Uterus (tissue), 3 donors: ENCODE measurements at regions not wholly inside any gene's neighbourhood (a gene's known extent, or its start where the extent isn't known, plus 50 kb on each side); places are given as distances from the start of the nearest gene placed in this dataset.

Source experiments
- DNase-seq, 2 donors: peaks; one replicate each; pipeline ENCODE4 v3.0.0-alpha.2; 2019 to 2020
- H3K27ac ChIP-seq, 2 donors: fragments of 200-600 bp; sonication (generic); 1 replicate in 1 of 2; 2 replicates in 1 of 2; pipeline ENCODE4 v1.5.1; 2016 to 2018
- H3K27me3 ChIP-seq, 2 donors: fragments of 200-600 bp; sonication (generic); one replicate each; pipeline ENCODE4 v1.5.1; 2018 to 2019; ENCODE audit warnings: control low read depth in 1 of 2
- H3K36me3 ChIP-seq, 2 donors: fragments of 200-600 bp; sonication (generic); one replicate each; pipeline ENCODE4 v1.5.1; 2019; ENCODE audit warnings: control low read depth in 1 of 2
- H3K4me1 ChIP-seq, 2 donors: fragments of 200-600 bp; sonication (generic); one replicate each; pipeline ENCODE4 v1.5.1; 2018 to 2019; ENCODE audit warnings: control low read depth in 1 of 2
- H3K4me3 ChIP-seq, 2 donors: fragments of 200-600 bp; sonication (generic); 1 replicate in 1 of 2; 2 replicates in 1 of 2; pipeline ENCODE4 v1.5.1; 2018 to 2019; ENCODE audit warnings: mild to moderate bottlenecking in 1 of 2
- H3K9me3 ChIP-seq, 2 donors: fragments of 200-600 bp; sonication (generic); one replicate each; pipeline ENCODE4 v1.5.1; 2019; ENCODE audit warnings: control low read depth in 1 of 2
- POLR2A ChIP-seq, 2 donors: fragments of 450-650 bp; IDR thresholded peaks; one replicate each; pipeline ENCODE4 v1.6.1; 2016; ENCODE audit warnings: antibody characterized with exemption in 2 of 2, mild to moderate bottlenecking in 1 of 2, moderate library complexity in 1 of 2
- intact Hi-C: fragments of 100-400 bp; cut with DNase I; formaldehyde crosslinking; loops from one replicate; pipeline ENCODE4 v1.15.1; 2023; ENCODE audit warnings: low total_unique reads
- TF ChIP-seq, protein P1 (sequence below), 4 experiments: fragments of 200-600 bp in 2 of 4; fragments of 450-650 bp in 2 of 4; sonication (generic) in 2 of 4; IDR thresholded peaks; one replicate each; pipeline ENCODE4 v1.5.1; 2016 to 2019; ENCODE audit warnings: antibody characterized with exemption in 4 of 4, mild to moderate bottlenecking in 2 of 4, moderate library complexity in 1 of 4
- donor health status: DM: yes; HTN: yes; CAD: no.

DNA sequence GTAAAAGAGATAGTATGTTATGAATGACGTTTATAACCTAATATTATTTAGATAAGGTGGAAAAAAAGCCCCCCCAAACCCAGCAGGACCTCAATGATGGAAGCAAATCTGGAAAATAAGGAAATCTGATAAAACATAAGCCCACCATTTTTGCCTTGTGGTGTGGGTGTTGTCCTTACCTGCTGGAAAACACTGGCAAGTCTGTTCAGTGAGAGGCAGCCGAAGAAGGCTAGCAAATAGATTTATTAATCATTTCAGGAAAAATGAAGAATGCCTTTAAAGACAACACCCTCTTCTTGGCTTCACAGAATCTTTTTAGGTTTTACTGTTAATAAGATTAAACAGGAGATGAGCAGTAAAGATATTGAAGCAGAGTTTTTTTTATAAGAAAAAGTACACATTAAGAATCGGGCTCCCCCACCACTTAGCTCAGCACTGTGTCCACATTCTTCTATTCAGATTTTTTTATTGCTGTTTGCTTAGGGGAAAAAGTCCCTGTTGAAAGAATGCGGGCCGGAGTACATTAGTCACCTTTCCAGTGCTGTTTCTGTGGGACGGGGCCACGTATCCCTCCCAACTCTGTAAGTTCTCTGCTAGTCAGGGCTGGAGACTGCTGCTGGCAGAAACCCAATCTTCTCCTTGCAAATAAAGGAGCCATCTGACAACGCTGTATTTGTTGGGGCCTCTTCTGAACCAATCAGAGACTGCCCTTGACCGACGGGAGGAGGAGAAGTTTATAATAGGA lies 104.1 kb downstream of the EVX1 start:
- H3K4me1 ChIP-seq, result no peaks in the 10 kb centered on the region
- TF ChIP-seq, protein P1, sequence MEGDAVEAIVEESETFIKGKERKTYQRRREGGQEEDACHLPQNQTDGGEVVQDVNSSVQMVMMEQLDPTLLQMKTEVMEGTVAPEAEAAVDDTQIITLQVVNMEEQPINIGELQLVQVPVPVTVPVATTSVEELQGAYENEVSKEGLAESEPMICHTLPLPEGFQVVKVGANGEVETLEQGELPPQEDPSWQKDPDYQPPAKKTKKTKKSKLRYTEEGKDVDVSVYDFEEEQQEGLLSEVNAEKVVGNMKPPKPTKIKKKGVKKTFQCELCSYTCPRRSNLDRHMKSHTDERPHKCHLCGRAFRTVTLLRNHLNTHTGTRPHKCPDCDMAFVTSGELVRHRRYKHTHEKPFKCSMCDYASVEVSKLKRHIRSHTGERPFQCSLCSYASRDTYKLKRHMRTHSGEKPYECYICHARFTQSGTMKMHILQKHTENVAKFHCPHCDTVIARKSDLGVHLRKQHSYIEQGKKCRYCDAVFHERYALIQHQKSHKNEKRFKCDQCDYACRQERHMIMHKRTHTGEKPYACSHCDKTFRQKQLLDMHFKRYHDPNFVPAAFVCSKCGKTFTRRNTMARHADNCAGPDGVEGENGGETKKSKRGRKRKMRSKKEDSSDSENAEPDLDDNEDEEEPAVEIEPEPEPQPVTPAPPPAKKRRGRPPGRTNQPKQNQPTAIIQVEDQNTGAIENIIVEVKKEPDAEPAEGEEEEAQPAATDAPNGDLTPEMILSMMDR (IDR thresholded peaks at IDR 0.05), result no peak
- TF ChIP-seq POLR2A (IDR thresholded peaks at IDR 0.05), result no peak
- peak; percentile 70 to 71 for DNase-seq
- peak overlapping the region; percentile 29 to 52 for H3K27ac ChIP-seq
- no peaks in the 10 kb centered on the region for H3K9me3 ChIP-seq
- H3K4me3 ChIP-seq, result no peak overlapping the region
- H3K36me3 ChIP-seq, result no peaks in the 10 kb centered on the region
- no peaks in the 10 kb centered on the region for H3K27me3 ChIP-seq
- intact Hi-C loops, result no loop called here

DNA sequence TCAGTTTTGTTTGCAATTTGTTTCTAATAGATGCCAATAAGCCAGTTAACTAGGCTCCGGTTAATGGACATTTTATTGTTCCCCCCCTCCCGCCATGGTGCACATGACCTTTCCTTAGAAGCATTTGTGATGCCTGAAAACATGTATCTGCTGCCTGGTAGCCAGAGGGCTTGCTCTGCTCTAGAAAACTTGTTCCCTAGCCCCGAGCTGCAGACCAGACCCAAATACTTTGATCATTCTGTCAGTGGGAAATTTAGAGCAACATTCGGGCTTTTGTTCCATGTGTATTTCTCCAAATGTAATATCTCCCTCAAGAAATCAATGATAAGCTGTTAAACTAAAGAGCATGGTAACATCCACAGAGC lies 104.7 kb downstream of the EVX1 start:
- no peak for DNase-seq
- no peak for TF ChIP-seq POLR2A (IDR thresholded peaks at IDR 0.05)
- TF ChIP-seq, protein P1 (IDR thresholded peaks at IDR 0.05), result no peak
- no peaks in the 10 kb centered on the region for H3K4me1 ChIP-seq
- H3K27me3 ChIP-seq, result no peaks in the 10 kb centered on the region
- H3K36me3 ChIP-seq, result no peaks in the 10 kb centered on the region
- no peaks in the 10 kb centered on the region for H3K9me3 ChIP-seq
- intact Hi-C loops, result no loop called here
- no peak overlapping the region for H3K4me3 ChIP-seq
- H3K27ac ChIP-seq, result peak overlapping the region; percentile 29 to 52

DNA sequence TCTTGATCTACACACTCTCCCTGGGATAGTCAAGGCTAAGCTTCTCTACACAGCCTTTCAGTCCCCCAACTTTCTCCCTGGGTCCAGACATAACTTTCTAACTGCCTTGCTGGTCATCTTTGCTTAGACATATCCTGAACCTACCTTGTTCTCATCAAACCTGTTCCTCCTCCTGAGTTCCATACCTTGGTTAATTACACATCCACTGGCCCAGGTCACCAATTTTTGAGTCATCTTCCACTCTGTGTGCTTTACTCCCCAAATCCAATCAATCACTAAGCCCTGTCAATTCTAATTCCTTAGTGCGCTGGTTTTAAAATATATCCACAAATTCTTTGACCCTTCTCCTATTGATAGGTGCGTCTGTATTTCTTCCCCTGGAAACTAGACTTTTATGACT lies 107.0 kb downstream of the EVX1 start:
- no peaks in the 10 kb centered on the region for H3K4me1 ChIP-seq
- no peaks in the 10 kb centered on the region for H3K27me3 ChIP-seq
- no peak for DNase-seq
- H3K36me3 ChIP-seq, result no peaks in the 10 kb centered on the region
- no peak overlapping the region for H3K27ac ChIP-seq
- intact Hi-C loops, result no loop called here
- H3K4me3 ChIP-seq, result no peak overlapping the region
- H3K9me3 ChIP-seq, result no peaks in the 10 kb centered on the region
- TF ChIP-seq POLR2A (IDR thresholded peaks at IDR 0.05), result no peak
- TF ChIP-seq, protein P1 (IDR thresholded peaks at IDR 0.05), result no peak

DNA sequence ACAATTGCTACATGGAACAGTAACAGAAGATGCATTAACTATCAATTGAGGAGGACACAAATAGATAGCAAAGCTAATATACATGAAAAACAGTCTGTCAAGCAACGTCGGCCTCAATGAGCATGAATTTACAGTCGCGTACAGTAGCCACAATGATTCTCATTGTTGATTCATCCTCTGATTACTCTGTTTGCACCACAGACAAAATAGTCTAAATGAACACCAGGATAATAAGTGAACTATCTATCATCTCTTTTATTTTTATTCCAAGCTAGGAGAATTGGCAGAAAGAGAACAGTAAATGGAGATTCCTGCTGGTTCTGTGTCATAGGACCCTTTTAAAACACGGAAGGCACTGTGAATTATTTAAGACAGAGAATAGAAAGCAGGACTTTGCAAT lies 108.5 kb downstream of the EVX1 start:
- Histone ChIP-seq H3K9me3 (no peaks in the 10 kb centered on the region), H3K27ac (no peak overlapping the region), H3K36me3 (no peaks in the 10 kb centered on the region), H3K4me1 (no peaks in the 10 kb centered on the region), H3K27me3 (no peaks in the 10 kb centered on the region), H3K4me3 (no peak overlapping the region)
- TF ChIP-seq, protein P1 (IDR thresholded peaks at IDR 0.05), result no peak
- no peak for TF ChIP-seq POLR2A (IDR thresholded peaks at IDR 0.05)
- DNase-seq, result no peak
- intact Hi-C loops, result no loop called here

DNA sequence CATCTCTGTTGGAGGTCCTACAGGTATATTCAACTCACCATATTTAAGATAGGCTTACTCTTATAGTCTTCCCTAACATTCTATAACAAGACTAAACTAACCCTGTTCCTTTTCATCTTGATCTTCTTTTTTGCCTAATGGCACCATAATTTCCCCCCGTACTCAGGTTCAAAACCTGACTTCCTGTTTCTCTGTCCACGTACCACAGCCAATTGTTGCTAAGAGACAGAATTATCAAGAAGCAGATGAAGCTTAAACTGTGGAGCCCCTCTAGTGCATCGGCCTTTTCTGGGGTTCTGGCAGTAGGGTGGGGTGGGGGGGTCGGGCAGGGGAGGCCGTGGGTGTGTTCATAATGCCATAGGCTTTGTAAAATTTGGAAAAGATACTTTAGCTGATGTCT lies 109.2 kb downstream of the EVX1 start:
- intact Hi-C loops, result no loop called here
- no peak for DNase-seq
- no peak for TF ChIP-seq POLR2A (IDR thresholded peaks at IDR 0.05)
- TF ChIP-seq, protein P1 (IDR thresholded peaks at IDR 0.05), result no peak
- no peaks in the 10 kb centered on the region for H3K9me3 ChIP-seq
- H3K27me3 ChIP-seq, result no peaks in the 10 kb centered on the region
- no peaks in the 10 kb centered on the region for H3K4me1 ChIP-seq
- H3K4me3 ChIP-seq, result no peak overlapping the region
- H3K36me3 ChIP-seq, result no peaks in the 10 kb centered on the region
- H3K27ac ChIP-seq, result no peak overlapping the region
